ENCODE measurements at regions not wholly inside any gene's neighbourhood (a gene's known extent, or its start where the extent isn't known, plus 50 kb on each side); places are given as distances from the start of the nearest gene placed in this dataset.
"Not testable (repeated sequence)": the region's sequence is repeated elsewhere in the genome, so short reads cannot be mapped to it uniquely, and the experiment has no call there.

- Histone ChIP-seq H3K4me3 (ENCODE audit: low read length) (no peak overlapping the region), H3K36me3 (ENCODE audit: control insufficient read depth, insufficient read depth, low read length) (no peaks in the 10 kb centered on the region), H3K27ac (ENCODE audit: low read depth, low read length) (no peak overlapping the region), H3K4me1 (ENCODE audit: control insufficient read depth, insufficient read depth, low read length) (no peaks in the 10 kb centered on the region), H3K9ac (ENCODE audit: low read length) (no peak overlapping the region), H3K27me3 (ENCODE audit: control insufficient read depth, insufficient read depth, low read length) (no peaks in the 10 kb centered on the region)
These were observed 446.4 kb downstream of the AMY1C start for GRCh38 chr1:104196136-104196535.

- Histone ChIP-seq H3K27me3 (ENCODE audit: control insufficient read depth, insufficient read depth, low read length) (no peaks in the 10 kb centered on the region), H3K4me1 (ENCODE audit: control insufficient read depth, insufficient read depth, low read length) (no peaks in the 10 kb centered on the region), H3K27ac (ENCODE audit: low read depth, low read length) (no peak overlapping the region), H3K9ac (ENCODE audit: low read length) (no peak overlapping the region), H3K36me3 (ENCODE audit: control insufficient read depth, insufficient read depth, low read length) (no peaks in the 10 kb centered on the region), H3K4me3 (ENCODE audit: low read length) (no peak overlapping the region)
These were observed 447.8 kb downstream of the AMY1C start for GRCh38 chr1:104197516-104197915.

GRCh38 chr1:104212239-104212638 lies 462.5 kb downstream of the AMY1C start:
- no peak overlapping the region for H3K27ac ChIP-seq (ENCODE audit: low read depth, low read length)
- H3K4me3 ChIP-seq (ENCODE audit: low read length) = no peak overlapping the region
- H3K36me3 ChIP-seq (ENCODE audit: control insufficient read depth, insufficient read depth, low read length) = no peaks in the 10 kb centered on the region
- H3K9ac ChIP-seq (ENCODE audit: low read length) = no peak overlapping the region
- no peaks in the 10 kb centered on the region for H3K27me3 ChIP-seq (ENCODE audit: control insufficient read depth, insufficient read depth, low read length)
- H3K4me1 ChIP-seq (ENCODE audit: control insufficient read depth, insufficient read depth, low read length) = no peaks in the 10 kb centered on the region

- not testable (repeated sequence) for H3K36me3 ChIP-seq (ENCODE audit: control insufficient read depth, insufficient read depth, low read length); H3K27me3 ChIP-seq (ENCODE audit: control insufficient read depth, insufficient read depth, low read length); H3K4me3 ChIP-seq (ENCODE audit: low read length); H3K9ac ChIP-seq (ENCODE audit: low read length); H3K4me1 ChIP-seq (ENCODE audit: control insufficient read depth, insufficient read depth, low read length); H3K27ac ChIP-seq (ENCODE audit: low read depth, low read length)
These were observed 467.8 kb downstream of the AMY1C start for GRCh38 chr1:104217395-104217986.

- no peaks in the 10 kb centered on the region for H3K27me3 ChIP-seq (ENCODE audit: control insufficient read depth, insufficient read depth, low read length)
- H3K27ac ChIP-seq (ENCODE audit: low read depth, low read length) = no peak overlapping the region
- no peak overlapping the region for H3K4me3 ChIP-seq (ENCODE audit: low read length)
- H3K36me3 ChIP-seq (ENCODE audit: control insufficient read depth, insufficient read depth, low read length) = no peaks in the 10 kb centered on the region
- H3K9ac ChIP-seq (ENCODE audit: low read length) = no peak overlapping the region
- no peaks in the 10 kb centered on the region for H3K4me1 ChIP-seq (ENCODE audit: control insufficient read depth, insufficient read depth, low read length)
These were observed 480.2 kb downstream of the AMY1C start for GRCh38 chr1:104229860-104230259.

- H3K27me3 ChIP-seq (ENCODE audit: control insufficient read depth, insufficient read depth, low read length) = no peaks in the 10 kb centered on the region
- no peak overlapping the region for H3K9ac ChIP-seq (ENCODE audit: low read length)
- no peaks in the 10 kb centered on the region for H3K4me1 ChIP-seq (ENCODE audit: control insufficient read depth, insufficient read depth, low read length)
- H3K4me3 ChIP-seq (ENCODE audit: low read length) = no peak overlapping the region
- no peak overlapping the region for H3K27ac ChIP-seq (ENCODE audit: low read depth, low read length)
- no peaks in the 10 kb centered on the region for H3K36me3 ChIP-seq (ENCODE audit: control insufficient read depth, insufficient read depth, low read length)
These were observed 482.0 kb downstream of the AMY1C start for GRCh38 chr1:104231676-104232075.

GRCh38 chr1:104235141-104235540 lies 485.4 kb downstream of the AMY1C start:
- H3K9ac ChIP-seq (ENCODE audit: low read length) = no peak overlapping the region
- no peaks in the 10 kb centered on the region for H3K27me3 ChIP-seq (ENCODE audit: control insufficient read depth, insufficient read depth, low read length)
- no peaks in the 10 kb centered on the region for H3K4me1 ChIP-seq (ENCODE audit: control insufficient read depth, insufficient read depth, low read length)
- no peaks in the 10 kb centered on the region for H3K36me3 ChIP-seq (ENCODE audit: control insufficient read depth, insufficient read depth, low read length)
- H3K27ac ChIP-seq (ENCODE audit: low read depth, low read length) = no peak overlapping the region
- H3K4me3 ChIP-seq (ENCODE audit: low read length) = no peak overlapping the region

- no peak overlapping the region for H3K9ac ChIP-seq (ENCODE audit: low read length)
- no peak overlapping the region for H3K4me3 ChIP-seq (ENCODE audit: low read length)
- no peaks in the 10 kb centered on the region for H3K36me3 ChIP-seq (ENCODE audit: control insufficient read depth, insufficient read depth, low read length)
- H3K27me3 ChIP-seq (ENCODE audit: control insufficient read depth, insufficient read depth, low read length) = no peaks in the 10 kb centered on the region
- H3K4me1 ChIP-seq (ENCODE audit: control insufficient read depth, insufficient read depth, low read length) = no peaks in the 10 kb centered on the region
- H3K27ac ChIP-seq (ENCODE audit: low read depth, low read length) = no peak overlapping the region
These were observed 489.3 kb downstream of the AMY1C start for GRCh38 chr1:104238991-104239390.

- no peaks in the 10 kb centered on the region for H3K36me3 ChIP-seq (ENCODE audit: control insufficient read depth, insufficient read depth, low read length)
- H3K4me1 ChIP-seq (ENCODE audit: control insufficient read depth, insufficient read depth, low read length) = no peaks in the 10 kb centered on the region
- H3K27ac ChIP-seq (ENCODE audit: low read depth, low read length) = no peak overlapping the region
- H3K27me3 ChIP-seq (ENCODE audit: control insufficient read depth, insufficient read depth, low read length) = no peaks in the 10 kb centered on the region
- H3K9ac ChIP-seq (ENCODE audit: low read length) = no peak overlapping the region
- H3K4me3 ChIP-seq (ENCODE audit: low read length) = no peak overlapping the region
These were observed 498.7 kb downstream of the AMY1C start for GRCh38 chr1:104248385-104248784.

- Histone ChIP-seq H3K4me1 (ENCODE audit: control insufficient read depth, insufficient read depth, low read length) (no peaks in the 10 kb centered on the region), H3K27me3 (ENCODE audit: control insufficient read depth, insufficient read depth, low read length) (no peaks in the 10 kb centered on the region), H3K36me3 (ENCODE audit: control insufficient read depth, insufficient read depth, low read length) (no peaks in the 10 kb centered on the region), H3K4me3 (ENCODE audit: low read length) (no peak overlapping the region), H3K9ac (ENCODE audit: low read length) (no peak overlapping the region), H3K27ac (ENCODE audit: low read depth, low read length) (no peak overlapping the region)
These were observed 509.8 kb downstream of the AMY1C start for GRCh38 chr1:104259481-104259880.

- H3K4me3 ChIP-seq (ENCODE audit: low read length); H3K9ac ChIP-seq (ENCODE audit: low read length); H3K27me3 ChIP-seq (ENCODE audit: control insufficient read depth, insufficient read depth, low read length); H3K36me3 ChIP-seq (ENCODE audit: control insufficient read depth, insufficient read depth, low read length); H3K27ac ChIP-seq (ENCODE audit: low read depth, low read length); H3K4me1 ChIP-seq (ENCODE audit: control insufficient read depth, insufficient read depth, low read length): not testable (repeated sequence)
These were observed 513.4 kb downstream of the AMY1C start for GRCh38 chr1:104263110-104263509.

GRCh38 chr1:104264521-104264920 lies 514.8 kb downstream of the AMY1C start:
- no peaks in the 10 kb centered on the region for H3K36me3 ChIP-seq (ENCODE audit: control insufficient read depth, insufficient read depth, low read length)
- no peak overlapping the region for H3K27ac ChIP-seq (ENCODE audit: low read depth, low read length)
- H3K4me1 ChIP-seq (ENCODE audit: control insufficient read depth, insufficient read depth, low read length) = no peaks in the 10 kb centered on the region
- no peak overlapping the region for H3K4me3 ChIP-seq (ENCODE audit: low read length)
- H3K9ac ChIP-seq (ENCODE audit: low read length) = no peak overlapping the region
- no peaks in the 10 kb centered on the region for H3K27me3 ChIP-seq (ENCODE audit: control insufficient read depth, insufficient read depth, low read length)

GRCh38 chr1:104265163-104265562 lies 515.5 kb downstream of the AMY1C start:
- Histone ChIP-seq H3K27me3 (ENCODE audit: control insufficient read depth, insufficient read depth, low read length) (no peaks in the 10 kb centered on the region), H3K27ac (ENCODE audit: low read depth, low read length) (no peak overlapping the region), H3K4me3 (ENCODE audit: low read length) (no peak overlapping the region), H3K36me3 (ENCODE audit: control insufficient read depth, insufficient read depth, low read length) (no peaks in the 10 kb centered on the region), H3K9ac (ENCODE audit: low read length) (no peak overlapping the region), H3K4me1 (ENCODE audit: control insufficient read depth, insufficient read depth, low read length) (no peaks in the 10 kb centered on the region)
